Cardiac muscle cell (in vitro differentiated cells and primary cell): ENCODE measurements at regions not wholly inside any gene's neighbourhood (a gene's known extent, or its start where the extent isn't known, plus 50 kb on each side); places are given as distances from the start of the nearest gene placed in this dataset.

ENCODE experiments used
- DNase-seq, 2 donors: peaks; one replicate each; pipeline versions ENCODE4 v3.0.0 to v3.0.0-alpha.2; 2010 to 2017; ENCODE audit warnings: low read depth in 1 of 2, low spot score in 1 of 2
- H3K27ac ChIP-seq: fragments of 200-600 bp; sonication (generic); 2 replicates; pipeline ENCODE4 v1.5.1; 2016
- H3K27me3 ChIP-seq: fragments of 200-600 bp; sonication (generic); 2 replicates; pipeline ENCODE4 v1.6.0; 2016; ENCODE audit warnings: control low read depth
- H3K36me3 ChIP-seq: fragments of 200-600 bp; sonication (generic); 2 replicates; pipeline ENCODE4 v1.5.1; 2016; ENCODE audit warnings: control low read depth
- H3K4me1 ChIP-seq: fragments of 200-600 bp; sonication (generic); 2 replicates; pipeline ENCODE4 v1.8.1; 2017; ENCODE audit warnings: low read depth, mild to moderate bottlenecking, mixed run types
- H3K4me3 ChIP-seq: fragments of 200-600 bp; sonication (generic); 2 replicates; pipeline ENCODE4 v1.5.1; 2016; ENCODE audit warnings: mild to moderate bottlenecking
- H3K9me3 ChIP-seq: fragments of 200-600 bp; sonication (generic); 2 replicates; pipeline ENCODE4 v1.5.1; 2017; ENCODE audit warnings: low read depth, mild to moderate bottlenecking, control low read depth
- TF ChIP-seq, protein P1 (sequence below): IDR thresholded peaks from 2 replicates; pipeline ENCODE4 v1.5.1; 2012; ENCODE audit warnings: low read depth, mild to moderate bottlenecking, low read length

DNA sequence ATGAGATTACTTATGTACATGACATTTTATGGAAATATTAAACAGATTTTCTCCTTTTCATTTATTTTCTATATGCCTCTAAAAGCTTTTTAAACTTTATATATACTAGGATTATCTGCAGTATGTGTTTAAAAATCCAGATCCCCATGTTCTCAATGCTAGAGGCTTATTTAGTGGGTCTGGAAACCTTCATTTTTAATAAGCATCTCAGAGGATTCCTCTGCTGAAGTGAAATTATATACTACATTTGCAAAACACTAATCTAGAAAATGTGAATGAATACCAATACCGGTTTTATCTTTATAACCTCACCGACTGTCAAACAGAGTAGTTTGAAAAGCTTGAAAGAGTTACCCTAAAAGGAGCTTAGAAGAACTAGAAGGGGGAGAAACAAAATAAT lies 863.8 kb upstream of the ZWINT start:
- TF ChIP-seq, protein P1, sequence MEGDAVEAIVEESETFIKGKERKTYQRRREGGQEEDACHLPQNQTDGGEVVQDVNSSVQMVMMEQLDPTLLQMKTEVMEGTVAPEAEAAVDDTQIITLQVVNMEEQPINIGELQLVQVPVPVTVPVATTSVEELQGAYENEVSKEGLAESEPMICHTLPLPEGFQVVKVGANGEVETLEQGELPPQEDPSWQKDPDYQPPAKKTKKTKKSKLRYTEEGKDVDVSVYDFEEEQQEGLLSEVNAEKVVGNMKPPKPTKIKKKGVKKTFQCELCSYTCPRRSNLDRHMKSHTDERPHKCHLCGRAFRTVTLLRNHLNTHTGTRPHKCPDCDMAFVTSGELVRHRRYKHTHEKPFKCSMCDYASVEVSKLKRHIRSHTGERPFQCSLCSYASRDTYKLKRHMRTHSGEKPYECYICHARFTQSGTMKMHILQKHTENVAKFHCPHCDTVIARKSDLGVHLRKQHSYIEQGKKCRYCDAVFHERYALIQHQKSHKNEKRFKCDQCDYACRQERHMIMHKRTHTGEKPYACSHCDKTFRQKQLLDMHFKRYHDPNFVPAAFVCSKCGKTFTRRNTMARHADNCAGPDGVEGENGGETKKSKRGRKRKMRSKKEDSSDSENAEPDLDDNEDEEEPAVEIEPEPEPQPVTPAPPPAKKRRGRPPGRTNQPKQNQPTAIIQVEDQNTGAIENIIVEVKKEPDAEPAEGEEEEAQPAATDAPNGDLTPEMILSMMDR, result no peak
- H3K27me3 ChIP-seq, result no peaks in the 10 kb centered on the region
- DNase-seq, result no peak
- no peak overlapping the region for H3K27ac ChIP-seq
- H3K4me1 ChIP-seq, result no peaks in the 10 kb centered on the region
- H3K9me3 ChIP-seq, result no peaks in the 10 kb centered on the region
- H3K4me3 ChIP-seq, result no peak overlapping the region
- H3K36me3 ChIP-seq, result no peaks in the 10 kb centered on the region

DNA sequence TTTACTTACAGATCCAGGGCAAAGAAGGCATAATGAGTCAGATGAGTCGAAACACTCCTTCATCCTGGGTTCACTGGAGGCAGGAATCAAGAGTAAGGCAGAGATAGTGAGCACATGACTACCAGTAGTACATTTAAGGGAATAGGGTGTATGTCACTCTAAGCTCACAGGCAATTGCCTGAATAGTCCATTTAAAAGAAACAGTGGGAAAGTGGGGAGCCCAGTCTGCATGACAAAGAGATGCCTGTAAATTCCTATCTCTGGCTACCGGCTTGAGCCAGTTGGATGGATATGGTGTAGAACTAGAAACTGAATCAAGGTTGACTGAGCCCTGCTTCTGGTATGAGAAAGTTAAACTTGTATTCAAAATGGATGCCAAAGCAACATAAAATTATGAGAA lies 861.5 kb upstream of the ZWINT start:
- Histone ChIP-seq H3K36me3 (no peaks in the 10 kb centered on the region), H3K4me1 (no peaks in the 10 kb centered on the region), H3K4me3 (no peak overlapping the region), H3K9me3 (no peaks in the 10 kb centered on the region), H3K27me3 (no peaks in the 10 kb centered on the region), H3K27ac (no peak overlapping the region)
- DNase-seq, result no peak
- TF ChIP-seq, protein P1, result no peak

- DNase-seq, result no peak
- H3K4me1 ChIP-seq, result no peaks in the 10 kb centered on the region
- H3K36me3 ChIP-seq, result no peaks in the 10 kb centered on the region
- H3K27ac ChIP-seq, result no peak overlapping the region
- H3K9me3 ChIP-seq, result no peaks in the 10 kb centered on the region
- no peak overlapping the region for H3K4me3 ChIP-seq
- H3K27me3 ChIP-seq, result no peaks in the 10 kb centered on the region
- TF ChIP-seq, protein P1, result no peak
Observed at GRCh38 chr10:57222129-57222528, 861.1 kb upstream of the ZWINT start.

- DNase-seq, result no peak
- no peaks in the 10 kb centered on the region for H3K9me3 ChIP-seq
- no peak overlapping the region for H3K27ac ChIP-seq
- H3K27me3 ChIP-seq, result no peaks in the 10 kb centered on the region
- no peaks in the 10 kb centered on the region for H3K4me1 ChIP-seq
- no peak overlapping the region for H3K4me3 ChIP-seq
- TF ChIP-seq, protein P1, result no peak
- H3K36me3 ChIP-seq, result no peaks in the 10 kb centered on the region
Observed at GRCh38 chr10:57221674-57222073, 860.6 kb upstream of the ZWINT start.

DNA sequence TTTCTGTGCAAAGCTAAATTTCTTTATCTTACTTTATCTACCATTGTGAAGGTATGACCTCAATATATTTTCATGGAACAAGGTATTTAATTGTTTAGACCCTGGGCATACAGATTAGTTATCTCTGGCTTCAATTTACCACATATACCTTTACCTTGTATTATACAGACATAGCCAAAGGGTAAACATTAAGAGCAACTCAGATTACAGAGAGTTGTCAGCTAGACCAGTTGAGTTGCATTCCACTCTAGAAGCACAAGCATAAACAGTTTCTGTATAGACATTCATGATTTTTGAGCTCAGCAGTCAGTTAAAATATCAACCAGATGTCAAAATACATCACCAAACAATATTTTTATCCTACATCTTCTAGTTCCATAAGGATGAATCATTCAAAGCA lies 857.3 kb upstream of the ZWINT start:
- Histone ChIP-seq H3K27me3 (no peaks in the 10 kb centered on the region), H3K4me1 (no peaks in the 10 kb centered on the region), H3K9me3 (no peaks in the 10 kb centered on the region), H3K36me3 (no peaks in the 10 kb centered on the region), H3K4me3 (no peak overlapping the region), H3K27ac (no peak overlapping the region)
- no peak for DNase-seq
- TF ChIP-seq, protein P1, result no peak

DNA sequence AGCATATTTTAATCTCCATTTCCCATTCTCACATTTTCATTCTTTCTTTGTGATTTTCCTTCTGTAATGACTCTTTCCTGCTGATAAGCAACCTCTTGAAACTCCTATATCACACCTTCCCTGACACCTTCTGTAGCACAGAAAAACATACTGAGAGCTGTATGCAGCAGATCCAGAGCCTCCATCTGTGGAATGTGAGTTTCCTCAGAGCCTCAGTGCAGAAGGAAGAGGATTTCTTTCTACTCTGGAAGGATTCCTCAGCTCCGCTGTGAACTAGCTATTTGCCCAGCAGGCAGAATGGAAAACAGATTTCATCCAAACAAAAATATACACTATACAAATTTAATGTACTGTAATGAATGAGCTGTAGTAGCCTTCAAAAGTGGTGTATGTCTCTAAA lies 841.3 kb upstream of the ZWINT start:
- TF ChIP-seq, protein P1, result no peak
- Histone ChIP-seq H3K4me1 (no peaks in the 10 kb centered on the region), H3K27me3 (no peaks in the 10 kb centered on the region), H3K36me3 (no peaks in the 10 kb centered on the region), H3K9me3 (no peaks in the 10 kb centered on the region), H3K27ac (no peak overlapping the region), H3K4me3 (no peak overlapping the region)
- DNase-seq, result no peak
